Trophoblast cell (in vitro differentiated cells and primary cell): ENCODE measurements at regions not wholly inside any gene's neighbourhood (a gene's known extent, or its start where the extent isn't known, plus 50 kb on each side); places are given as distances from the start of the nearest gene placed in this dataset.

Experiments used
- DNase-seq, 2 donors: peaks; one replicate each; pipeline ENCODE4 v3.0.0-alpha.2; 2016
- H2AFZ ChIP-seq: 2 replicates; pipeline ENCODE4 v1.6.1; 2013; ENCODE audit warnings: low read length, moderate library complexity, mild to moderate bottlenecking; ENCODE audit not compliant: insufficient read depth, poor library complexity
- H2AK5ac ChIP-seq: 2 replicates; pipeline ENCODE4 v1.6.1; 2013; ENCODE audit warnings: mild to moderate bottlenecking, low read length
- H2BK120ac ChIP-seq: 2 replicates; pipeline ENCODE4 v1.6.1; 2013; ENCODE audit warnings: low read length, mild to moderate bottlenecking, moderate library complexity; ENCODE audit not compliant: insufficient read depth, poor library complexity
- H2BK12ac ChIP-seq: 2 replicates; pipeline ENCODE4 v1.6.1; 2013; ENCODE audit warnings: mild to moderate bottlenecking, low read length, moderate library complexity
- H2BK5ac ChIP-seq: 2 replicates; pipeline ENCODE4 v1.6.1; 2013; ENCODE audit warnings: low read length, low read depth, moderate library complexity, mild to moderate bottlenecking; ENCODE audit not compliant: poor library complexity
- H3K14ac ChIP-seq: 2 replicates; pipeline ENCODE4 v1.6.1; 2013; ENCODE audit warnings: mild to moderate bottlenecking, low read length
- H3K18ac ChIP-seq: 2 replicates; pipeline ENCODE4 v1.6.1; 2013; ENCODE audit warnings: mild to moderate bottlenecking, low read length
- H3K23ac ChIP-seq: 2 replicates; pipeline ENCODE4 v1.6.1; 2013; ENCODE audit warnings: low read length
- H3K27ac ChIP-seq: 2 replicates; pipeline ENCODE4 v1.5.1; 2013; ENCODE audit warnings: low read depth, mild to moderate bottlenecking, inconsistent platforms, low read length, moderate library complexity
- H3K27me3 ChIP-seq: 2 replicates; pipeline ENCODE4 v1.6.1; 2013; ENCODE audit warnings: inconsistent platforms, mild to moderate bottlenecking, low read length, moderate library complexity; ENCODE audit not compliant: insufficient read depth
- H3K36me3 ChIP-seq, 2 experiments: 1 replicate in 1 of 2; 2 replicates in 1 of 2; pipeline ENCODE4 v1.6.1; 2013; ENCODE audit warnings: low read length in 2 of 2, mild to moderate bottlenecking in 2 of 2, moderate library complexity in 1 of 2; ENCODE audit not compliant: insufficient read depth in 2 of 2, control insufficient read depth in 1 of 2
- H3K4ac ChIP-seq: 2 replicates; pipeline ENCODE4 v1.6.1; 2013; ENCODE audit warnings: low read depth, mild to moderate bottlenecking, low read length, moderate library complexity
- H3K4me1 ChIP-seq, 2 experiments: 1 replicate in 1 of 2; 2 replicates in 1 of 2; pipeline ENCODE4 v1.6.1; 2013; ENCODE audit warnings: low read length in 2 of 2, mild to moderate bottlenecking in 2 of 2, moderate library complexity in 1 of 2; ENCODE audit not compliant: insufficient read depth in 2 of 2, control insufficient read depth in 1 of 2
- H3K4me2 ChIP-seq: 2 replicates; pipeline ENCODE4 v1.6.1; 2013; ENCODE audit warnings: inconsistent platforms, mild to moderate bottlenecking, low read length, moderate library complexity
- H3K4me3 ChIP-seq: 2 replicates; pipeline ENCODE4 v1.5.1; 2013; ENCODE audit warnings: mild to moderate bottlenecking, low read depth, low read length, inconsistent platforms
- H3K79me1 ChIP-seq: one replicate; pipeline ENCODE4 v1.6.1; 2013; ENCODE audit warnings: low read length
- H3K79me2 ChIP-seq: 2 replicates; pipeline ENCODE4 v1.6.1; 2013; ENCODE audit warnings: low read length, mild to moderate bottlenecking; ENCODE audit not compliant: control insufficient read depth, insufficient read depth, poor library complexity
- H3K9ac ChIP-seq: 2 replicates; pipeline ENCODE4 v1.6.1; 2013; ENCODE audit warnings: mild to moderate bottlenecking, low read length
- H3K9me3 ChIP-seq: 2 replicates; pipeline ENCODE4 v1.6.1; 2013; ENCODE audit warnings: low read depth, mild to moderate bottlenecking, control low read depth, inconsistent platforms, low read length; ENCODE audit not compliant: insufficient read depth
- H4K12ac ChIP-seq: 2 replicates; pipeline ENCODE4 v1.6.1; 2013; ENCODE audit warnings: low read depth, mild to moderate bottlenecking, low read length, moderate library complexity
- H4K8ac ChIP-seq: 2 replicates; pipeline ENCODE4 v1.6.1; 2013; ENCODE audit warnings: low read depth, mild to moderate bottlenecking, low read length, moderate library complexity
- H4K91ac ChIP-seq: one replicate; pipeline ENCODE4 v1.6.1; 2013; ENCODE audit warnings: low read depth, mild to moderate bottlenecking, low read length, moderate library complexity
- WGBS: extraction: QIAGEN DNeasy Blood & Tissue Kit; methylation state at CpG from one replicate; pipeline ENCODE4 v1.1.7; 2013; ENCODE audit warnings: missing lambda C conversion rate; ENCODE audit not compliant: insufficient read length, insufficient coverage; ENCODE audit errors: extremely low coverage; 5-methylcytosine and 5-hydroxymethylcytosine counted together

GRCh38 chr7:114783508-114783907 lies 138.4 kb upstream of the MDFIC start:
- Histone ChIP-seq H2BK12ac (no peak overlapping the region), H2AFZ (no peak overlapping the region), H3K79me2 (no peaks in the 10 kb centered on the region), H3K4ac (no peak overlapping the region), H4K91ac (no peak overlapping the region), H3K27me3 (no peaks in the 10 kb centered on the region), H2AK5ac (no peak overlapping the region), H4K8ac (no peak overlapping the region), H3K27ac (no peak overlapping the region), H3K79me1 (no peaks in the 10 kb centered on the region), H3K14ac (no peak overlapping the region), H4K12ac (no peak overlapping the region), H3K4me2 (no peak overlapping the region), H2BK120ac (no peak overlapping the region), H3K9me3 (no peaks in the 10 kb centered on the region), H3K4me1 (no peaks in the 10 kb centered on the region), H3K23ac (no peak overlapping the region), H2BK5ac (no peak overlapping the region), H3K18ac (no peak overlapping the region), H3K9ac (no peak overlapping the region), H3K36me3 (no peaks in the 10 kb centered on the region), H3K4me3 (no peak overlapping the region)
- DNase-seq: no peak
- WGBS: no CpG with 5 or more reads among the region's 4 CpGs

GRCh38 chr7:114784177-114784576 lies 137.7 kb upstream of the MDFIC start:
- no peak overlapping the region for H3K27ac ChIP-seq
- no CpG with 5 or more reads among the region's 4 CpGs for WGBS
- no peak overlapping the region for H2BK5ac ChIP-seq

GRCh38 chr7:114784746-114785145 lies 137.1 kb upstream of the MDFIC start:
- H4K12ac ChIP-seq: no peak overlapping the region
- H4K91ac ChIP-seq: no peak overlapping the region
- no peak overlapping the region for H2BK12ac ChIP-seq
- H3K4me2 ChIP-seq: no peak overlapping the region
- H3K9ac ChIP-seq: no peak overlapping the region
- no peak overlapping the region for H4K8ac ChIP-seq
- no peaks in the 10 kb centered on the region for H3K79me2 ChIP-seq
- no peaks in the 10 kb centered on the region for H3K27me3 ChIP-seq
- H3K9me3 ChIP-seq: no peaks in the 10 kb centered on the region
- no peak overlapping the region for H2BK5ac ChIP-seq
- H2AFZ ChIP-seq: no peak overlapping the region
- no peak overlapping the region for H3K18ac ChIP-seq
- H3K14ac ChIP-seq: no peak overlapping the region
- no peak overlapping the region for H2AK5ac ChIP-seq
- no peak overlapping the region for H2BK120ac ChIP-seq
- H3K27ac ChIP-seq: no peak overlapping the region
- no peaks in the 10 kb centered on the region for H3K36me3 ChIP-seq
- H3K4me3 ChIP-seq: no peak overlapping the region
- H3K79me1 ChIP-seq: no peaks in the 10 kb centered on the region
- no peak overlapping the region for H3K23ac ChIP-seq
- no CpG with 5 or more reads among the region's 1 CpG for WGBS
- no peak for DNase-seq
- no peak overlapping the region for H3K4ac ChIP-seq
- no peaks in the 10 kb centered on the region for H3K4me1 ChIP-seq

More at GRCh38 chr7:114784177-114784576, 137.7 kb upstream of the MDFIC start:
- Histone ChIP-seq H4K12ac (no peak overlapping the region), H3K23ac (no peak overlapping the region), H3K4me1 (no peaks in the 10 kb centered on the region), H2BK12ac (no peak overlapping the region), H3K9ac (no peak overlapping the region), H3K79me2 (no peaks in the 10 kb centered on the region), H3K79me1 (no peaks in the 10 kb centered on the region), H2AK5ac (no peak overlapping the region), H3K18ac (no peak overlapping the region), H2AFZ (no peak overlapping the region), H3K9me3 (no peaks in the 10 kb centered on the region), H3K4me3 (no peak overlapping the region), H3K14ac (no peak overlapping the region), H3K4me2 (no peak overlapping the region), H3K27me3 (no peaks in the 10 kb centered on the region), H2BK120ac (no peak overlapping the region), H3K36me3 (no peaks in the 10 kb centered on the region), H3K4ac (no peak overlapping the region), H4K91ac (no peak overlapping the region), H4K8ac (no peak overlapping the region)
- no peak for DNase-seq

- Histone ChIP-seq H3K79me1 (no peaks in the 10 kb centered on the region), H3K9ac (no peak overlapping the region), H4K8ac (no peak overlapping the region), H2AFZ (no peak overlapping the region), H2BK5ac (no peak overlapping the region), H3K27ac (no peak overlapping the region), H3K18ac (no peak overlapping the region), H3K4me1 (no peaks in the 10 kb centered on the region), H2AK5ac (no peak overlapping the region), H2BK12ac (no peak overlapping the region), H3K4ac (no peak overlapping the region), H3K79me2 (no peaks in the 10 kb centered on the region), H4K12ac (no peak overlapping the region), H3K36me3 (no peaks in the 10 kb centered on the region), H3K14ac (no peak overlapping the region), H3K23ac (no peak overlapping the region), H3K9me3 (no peaks in the 10 kb centered on the region), H3K4me3 (no peak overlapping the region), H3K27me3 (no peaks in the 10 kb centered on the region), H4K91ac (no peak overlapping the region), H2BK120ac (no peak overlapping the region), H3K4me2 (no peak overlapping the region)
- WGBS: no CpG with 5 or more reads among the region's 3 CpGs
- no peak for DNase-seq
Measured at GRCh38 chr7:114785496-114785895, 136.4 kb upstream of the MDFIC start.
